RWPE2 (cell line): ENCODE measurements at regions not wholly inside any gene's neighbourhood (a gene's known extent, or its start where the extent isn't known, plus 50 kb on each side); places are given as distances from the start of the nearest gene placed in this dataset.

Source experiments
- ATAC-seq: fragments of 200-7000 bp; cut with Tn5 transposase; 3 replicates; pipeline ENCODE4 v1.9.1; 2021; ENCODE audit warnings: low read depth
- DNase-seq: peaks from one replicate; pipeline ENCODE4 v3.0.0-alpha.2; 2020; ENCODE audit warnings: low spot score
- H3K27ac ChIP-seq: fragments of 450-650 bp; 2 replicates; pipeline ENCODE4 v1.5.1; 2017; ENCODE audit warnings: mild to moderate bottlenecking; ENCODE audit not compliant: poor library complexity, severe bottlenecking
- H3K27me3 ChIP-seq: fragments of 250-450 bp; sonication (Bioruptor Pico); 2 replicates; pipeline ENCODE4 v1.5.1; 2021; ENCODE audit warnings: mild to moderate bottlenecking, moderate library complexity; ENCODE audit not compliant: insufficient read depth, poor library complexity, severe bottlenecking
- H3K36me3 ChIP-seq: fragments of 250-450 bp; sonication (Bioruptor Pico); 2 replicates; pipeline ENCODE4 v1.5.1; 2020; ENCODE audit warnings: low read depth, mild to moderate bottlenecking, moderate library complexity
- H3K4me1 ChIP-seq: fragments of 250-450 bp; sonication (Bioruptor Pico); 2 replicates; pipeline ENCODE4 v1.5.1; 2021; ENCODE audit warnings: mild to moderate bottlenecking, moderate library complexity; ENCODE audit not compliant: insufficient read depth, poor library complexity, severe bottlenecking
- H3K4me3 ChIP-seq: fragments of 250-450 bp; sonication (Bioruptor Pico); 2 replicates; pipeline ENCODE4 v1.5.1; 2021; ENCODE audit warnings: mild to moderate bottlenecking, moderate library complexity; ENCODE audit not compliant: severe bottlenecking
- H3K9me3 ChIP-seq: fragments of 250-450 bp; sonication (Bioruptor Pico); 2 replicates; pipeline ENCODE4 v1.5.1; 2021; ENCODE audit warnings: mild to moderate bottlenecking, moderate library complexity; ENCODE audit not compliant: severe bottlenecking
- CTCF ChIP-seq: fragments of 450-650 bp; IDR thresholded peaks from one replicate; pipeline ENCODE4 v1.5.1; 2017; ENCODE audit warnings: mild to moderate bottlenecking, moderate library complexity; ENCODE audit not compliant: poor library complexity, severe bottlenecking

DNA sequence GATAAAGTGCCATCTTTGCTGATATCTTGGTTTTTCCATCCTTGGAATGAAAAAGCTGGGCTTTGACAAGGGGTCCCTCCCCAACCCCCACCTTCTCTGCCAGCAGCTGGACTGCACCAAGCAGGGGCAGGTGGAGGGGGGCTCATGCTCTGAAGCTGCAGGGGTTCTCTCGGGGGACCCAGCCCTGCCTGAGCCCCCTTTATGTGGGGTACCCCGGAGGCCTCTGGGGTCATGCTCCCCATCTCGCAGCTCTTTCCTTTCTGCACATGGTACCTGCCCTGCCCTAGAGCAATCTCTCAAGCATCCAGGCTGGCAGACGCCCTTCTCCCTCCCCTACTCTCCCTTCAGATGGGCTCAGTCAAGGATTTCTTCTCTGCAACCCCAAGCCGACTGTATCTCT, 146.7 kb upstream of the PTPN1 start:
- no peak for DNase-seq
- H3K4me1 ChIP-seq: peaks cover 5% of the 10 kb centered on the region
- no peak overlapping the region for H3K27ac ChIP-seq
- H3K9me3 ChIP-seq: no peaks in the 10 kb centered on the region
- no peaks in the 10 kb centered on the region for H3K27me3 ChIP-seq
- TF ChIP-seq CTCF: no peak
- ATAC-seq: no peak
- no peak overlapping the region for H3K4me3 ChIP-seq
- no peaks in the 10 kb centered on the region for H3K36me3 ChIP-seq

GRCh38 chr20:50364542-50364941, 145.6 kb upstream of the PTPN1 start:
- no peaks in the 10 kb centered on the region for H3K27me3 ChIP-seq

DNA sequence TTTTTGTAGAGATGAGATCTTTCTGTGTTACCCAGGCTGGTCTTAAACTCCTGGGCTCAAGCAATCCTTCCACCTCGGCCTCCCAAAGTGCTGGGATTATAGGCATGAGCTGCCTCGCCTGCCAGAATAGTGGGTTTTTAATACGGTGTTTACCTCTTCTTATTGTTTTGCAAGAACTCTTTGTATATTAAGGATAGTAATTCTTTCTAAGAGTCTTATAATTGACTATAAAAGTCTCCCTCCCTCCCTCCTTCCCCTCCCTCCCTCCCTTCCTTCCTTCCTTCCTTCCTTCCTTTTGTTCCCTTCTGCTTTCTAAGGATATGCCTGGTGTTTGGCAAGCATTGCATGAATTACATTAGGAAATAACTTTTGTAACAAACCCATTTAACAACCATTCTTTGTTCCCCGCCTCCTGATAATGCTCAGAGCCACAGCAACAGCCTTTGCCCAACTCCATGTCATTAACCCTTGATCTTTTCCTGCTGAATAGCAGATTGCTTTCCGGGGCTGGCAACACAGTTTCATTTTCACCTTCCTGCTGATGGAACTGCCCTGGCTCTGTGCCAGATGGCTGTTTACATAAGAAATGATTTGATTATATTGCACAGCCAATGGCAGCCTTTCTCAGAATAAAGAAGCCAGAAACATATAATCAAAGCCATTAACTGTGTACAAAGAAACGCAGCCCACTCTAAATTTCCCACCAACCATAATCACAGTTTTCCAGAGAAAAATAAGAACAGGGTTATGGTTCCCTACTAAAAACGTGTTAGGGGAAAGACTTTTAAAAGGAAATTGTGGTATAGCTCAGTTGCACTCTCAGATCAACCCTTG, 143.7 kb upstream of the PTPN1 start:
- H3K27ac ChIP-seq: peak overlapping the region; percentile 24
- H3K9me3 ChIP-seq: no peaks in the 10 kb centered on the region
- no peak overlapping the region for H3K4me3 ChIP-seq
- DNase-seq (peak; percentile 93), ATAC-seq (peak; percentile 66)
- H3K27me3 ChIP-seq: no peaks in the 10 kb centered on the region
- TF ChIP-seq CTCF: no peak
- H3K4me1 ChIP-seq: no peaks in the 10 kb centered on the region
- no peaks in the 10 kb centered on the region for H3K36me3 ChIP-seq

More at GRCh38 chr20:50364542-50364941, 145.6 kb upstream of the PTPN1 start:
- H3K4me1 ChIP-seq: peaks cover 5% of the 10 kb centered on the region
- no peak for TF ChIP-seq CTCF
- H3K4me3 ChIP-seq: no peak overlapping the region
- no peaks in the 10 kb centered on the region for H3K36me3 ChIP-seq
- no peak for ATAC-seq
- H3K27ac ChIP-seq: no peak overlapping the region
- H3K9me3 ChIP-seq: no peaks in the 10 kb centered on the region
- no peak for DNase-seq

DNA sequence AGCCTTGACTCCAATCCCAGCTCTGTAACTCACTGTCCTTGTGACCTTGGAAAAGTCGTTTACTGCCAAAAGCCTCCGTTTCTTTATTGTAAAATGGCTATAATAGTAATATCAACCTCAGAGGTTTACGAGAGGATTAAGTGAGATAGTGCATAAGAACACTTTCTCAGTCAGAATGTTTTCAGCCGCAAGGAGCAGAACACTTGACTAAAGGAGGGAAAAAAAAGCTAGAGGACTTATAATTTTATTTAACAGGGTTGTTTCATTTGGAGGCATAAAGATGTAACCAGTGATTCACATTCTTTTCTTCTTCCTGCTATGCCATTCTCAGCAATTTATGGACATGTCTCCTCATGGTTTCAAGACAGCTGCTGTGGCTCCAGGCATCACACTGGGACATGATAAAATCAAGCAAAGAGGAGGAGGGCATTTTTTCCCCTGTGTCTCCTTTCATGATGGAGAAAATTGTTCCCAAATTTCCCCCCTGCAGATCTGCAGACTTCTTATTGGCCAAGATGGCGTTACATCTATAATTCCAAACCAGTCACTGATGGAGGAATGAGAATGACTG, 143.0 kb upstream of the PTPN1 start:
- no peak for DNase-seq
- H3K4me3 ChIP-seq: no peak overlapping the region
- no peak for ATAC-seq

More for the DNA sequence above, 143.0 kb upstream of the PTPN1 start:
- Histone ChIP-seq H3K36me3 (no peaks in the 10 kb centered on the region), H3K4me1 (peaks cover 5% of the 10 kb centered on the region), H3K27me3 (no peaks in the 10 kb centered on the region), H3K27ac (peak overlapping the region; percentile 24), H3K9me3 (no peaks in the 10 kb centered on the region)
- TF ChIP-seq CTCF: no peak
